ENCODE measurements at regions not wholly inside any gene's neighbourhood (a gene's known extent, or its start where the extent isn't known, plus 50 kb on each side); places are given as distances from the start of the nearest gene placed in this dataset.

- TF ChIP-seq CTCF (IDR thresholded peaks at IDR 0.05) (no peak), POLR2A (IDR thresholded peaks at IDR 0.05) (no peak)
These were observed 527.3 kb downstream of the CYLC2 start for GRCh38 chr9:103522409-103522808.
